ENCODE measurements at regions not wholly inside any gene's neighbourhood (a gene's known extent, or its start where the extent isn't known, plus 50 kb on each side); places are given as distances from the start of the nearest gene placed in this dataset.

DNA sequence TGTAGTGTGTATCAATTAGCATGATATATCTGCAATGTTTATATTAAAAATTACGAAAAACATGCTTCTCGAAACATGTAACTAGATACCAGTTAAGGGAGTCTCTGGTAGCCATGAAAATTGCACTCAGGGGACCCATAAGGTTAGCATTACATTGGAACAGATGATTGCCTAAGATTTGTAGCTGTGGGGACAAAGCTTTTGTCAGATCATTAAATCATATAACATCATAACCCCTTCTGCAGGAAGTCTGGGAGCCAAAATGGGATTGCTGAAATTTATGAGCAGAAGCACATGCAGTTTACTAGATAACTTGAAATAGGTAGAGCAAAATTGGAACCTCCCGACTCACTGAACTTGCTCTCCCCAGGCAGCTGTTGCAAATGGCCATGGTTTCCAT lies 235.0 kb upstream of the IGFBP3 start:
- TF ChIP-seq, protein P1, sequence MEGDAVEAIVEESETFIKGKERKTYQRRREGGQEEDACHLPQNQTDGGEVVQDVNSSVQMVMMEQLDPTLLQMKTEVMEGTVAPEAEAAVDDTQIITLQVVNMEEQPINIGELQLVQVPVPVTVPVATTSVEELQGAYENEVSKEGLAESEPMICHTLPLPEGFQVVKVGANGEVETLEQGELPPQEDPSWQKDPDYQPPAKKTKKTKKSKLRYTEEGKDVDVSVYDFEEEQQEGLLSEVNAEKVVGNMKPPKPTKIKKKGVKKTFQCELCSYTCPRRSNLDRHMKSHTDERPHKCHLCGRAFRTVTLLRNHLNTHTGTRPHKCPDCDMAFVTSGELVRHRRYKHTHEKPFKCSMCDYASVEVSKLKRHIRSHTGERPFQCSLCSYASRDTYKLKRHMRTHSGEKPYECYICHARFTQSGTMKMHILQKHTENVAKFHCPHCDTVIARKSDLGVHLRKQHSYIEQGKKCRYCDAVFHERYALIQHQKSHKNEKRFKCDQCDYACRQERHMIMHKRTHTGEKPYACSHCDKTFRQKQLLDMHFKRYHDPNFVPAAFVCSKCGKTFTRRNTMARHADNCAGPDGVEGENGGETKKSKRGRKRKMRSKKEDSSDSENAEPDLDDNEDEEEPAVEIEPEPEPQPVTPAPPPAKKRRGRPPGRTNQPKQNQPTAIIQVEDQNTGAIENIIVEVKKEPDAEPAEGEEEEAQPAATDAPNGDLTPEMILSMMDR (IDR thresholded peaks at IDR 0.05; ENCODE audit: low read depth, low read length) = no peak
- H3K4me3 ChIP-seq (ENCODE audit: low read depth, low read length) = no peak overlapping the region

DNA sequence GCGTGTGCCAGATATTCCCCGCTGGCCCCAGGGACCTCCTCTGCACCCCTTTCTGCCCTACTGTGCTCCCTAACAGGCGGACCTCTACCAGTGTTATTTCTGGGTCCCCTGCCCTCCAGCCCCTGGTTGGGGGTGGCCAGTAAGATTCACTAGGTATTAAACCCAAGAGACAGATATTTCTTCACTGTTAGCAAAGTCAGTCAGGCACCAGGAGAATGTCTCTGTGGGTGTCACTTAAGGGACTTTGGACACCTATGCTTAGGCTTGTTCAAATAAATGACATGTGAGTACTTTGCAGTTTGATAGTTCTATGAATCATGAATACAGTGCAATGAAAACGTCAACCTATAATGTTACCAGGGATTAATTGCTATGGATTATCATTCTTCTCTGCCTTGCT lies 234.3 kb upstream of the IGFBP3 start:
- no peak overlapping the region for H3K4me3 ChIP-seq (ENCODE audit: low read depth, low read length)
- TF ChIP-seq, protein P1 (IDR thresholded peaks at IDR 0.05; ENCODE audit: low read depth, low read length) = no peak

DNA sequence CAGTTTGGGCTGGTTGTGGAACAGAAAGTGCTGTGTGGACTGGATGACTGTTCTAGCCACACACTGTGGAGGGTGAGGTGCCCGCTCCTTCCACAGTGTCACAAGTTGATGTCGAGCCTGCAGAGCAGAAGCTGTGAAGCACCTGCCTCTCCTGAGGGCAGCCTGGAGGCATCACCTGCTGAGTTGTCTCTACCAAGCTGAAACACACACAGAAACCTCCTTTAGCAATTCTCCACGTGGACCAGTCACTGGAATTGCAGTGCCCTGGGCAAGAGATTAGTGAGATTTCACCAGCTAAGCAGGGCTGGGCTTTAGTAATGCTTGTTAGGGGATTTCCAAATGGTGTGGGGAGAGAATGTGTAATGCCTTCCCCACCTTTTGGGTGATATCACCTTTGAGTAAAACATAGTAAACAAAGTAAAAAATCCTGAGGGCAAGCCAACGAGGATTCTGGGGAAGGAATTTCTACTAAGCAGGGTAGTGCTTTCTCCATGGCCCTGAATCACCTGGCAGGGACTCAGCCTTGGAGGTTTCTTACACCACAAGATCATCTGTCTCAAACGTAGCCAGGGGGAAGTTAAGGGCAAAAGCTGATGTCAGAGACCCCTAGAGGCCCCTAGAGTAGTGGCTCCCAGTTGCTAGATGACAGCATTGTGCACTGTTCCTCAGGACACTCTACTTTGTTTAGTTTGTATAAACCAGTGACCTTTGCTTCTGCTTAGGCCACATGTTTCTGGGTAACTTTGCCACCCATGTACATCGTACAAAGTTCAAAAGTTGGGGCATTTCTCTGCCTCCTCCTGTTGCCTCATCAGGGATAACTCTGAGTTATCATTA lies 233.1 kb upstream of the IGFBP3 start:
- no peak overlapping the region for H3K4me3 ChIP-seq (ENCODE audit: low read depth, low read length)
- TF ChIP-seq, protein P1 (IDR thresholded peaks at IDR 0.05; ENCODE audit: low read depth, low read length) = no peak

DNA sequence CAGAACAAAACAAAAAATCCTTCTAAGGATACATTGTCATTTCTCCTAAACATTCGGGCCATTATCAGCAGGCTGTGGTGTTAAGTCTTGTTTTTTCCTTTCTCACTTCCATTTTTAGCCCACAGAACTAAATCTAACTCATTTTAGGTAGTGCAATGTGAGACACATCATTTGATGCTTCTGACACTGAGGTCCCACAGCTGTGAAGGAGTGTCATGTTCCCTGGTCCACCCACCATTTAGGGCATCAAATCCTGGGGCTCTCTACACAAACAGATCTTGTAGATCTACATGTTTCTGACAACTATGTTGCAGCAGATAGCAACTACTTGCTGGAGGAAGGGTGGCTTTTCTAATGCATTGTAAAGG lies 232.5 kb upstream of the IGFBP3 start:
- TF ChIP-seq, protein P1 (IDR thresholded peaks at IDR 0.05; ENCODE audit: low read depth, low read length) = no peak
- no peak overlapping the region for H3K4me3 ChIP-seq (ENCODE audit: low read depth, low read length)

DNA sequence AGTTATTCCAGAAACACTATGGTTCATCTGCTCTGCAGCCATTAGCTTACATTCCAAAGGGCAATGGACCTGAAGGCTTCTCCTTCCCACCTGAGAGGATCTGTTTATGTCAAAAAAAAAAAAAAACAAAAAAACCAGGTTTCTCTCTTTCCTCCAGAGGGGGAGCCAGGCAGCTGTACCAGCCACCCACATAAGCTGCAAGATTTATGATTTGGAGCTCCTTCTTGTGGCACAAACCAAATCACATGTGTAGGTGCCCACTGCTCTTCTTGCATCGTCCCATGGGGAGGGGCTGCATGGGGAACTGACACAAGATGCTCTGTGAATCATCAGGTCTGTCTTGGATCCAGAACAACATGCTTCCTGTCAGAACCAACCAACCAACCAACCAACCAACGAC lies 231.6 kb upstream of the IGFBP3 start:
- TF ChIP-seq, protein P1 (IDR thresholded peaks at IDR 0.05; ENCODE audit: low read depth, low read length) = no peak
- no peak overlapping the region for H3K4me3 ChIP-seq (ENCODE audit: low read depth, low read length)

DNA sequence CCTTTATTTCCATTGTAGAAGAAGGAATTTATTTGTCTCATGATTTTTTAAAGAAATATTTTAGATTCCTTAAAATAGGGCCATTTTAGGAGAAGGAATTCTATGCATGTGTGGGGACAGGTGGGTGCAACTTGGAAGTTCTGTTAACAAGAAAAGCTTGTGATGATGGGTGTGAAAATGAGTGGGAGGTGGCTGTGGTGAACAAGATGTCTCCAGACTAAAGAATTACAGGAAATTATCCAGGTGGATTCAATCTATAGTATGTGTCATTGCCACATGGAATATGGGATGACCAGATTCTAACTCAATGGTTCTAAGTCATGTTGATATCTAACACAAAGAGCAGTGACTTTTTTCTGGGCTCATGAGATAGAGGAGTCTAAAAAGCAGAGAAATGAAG lies 229.6 kb upstream of the IGFBP3 start:
- no peak overlapping the region for H3K4me3 ChIP-seq (ENCODE audit: low read depth, low read length)
- TF ChIP-seq, protein P1 (IDR thresholded peaks at IDR 0.05; ENCODE audit: low read depth, low read length) = no peak

DNA sequence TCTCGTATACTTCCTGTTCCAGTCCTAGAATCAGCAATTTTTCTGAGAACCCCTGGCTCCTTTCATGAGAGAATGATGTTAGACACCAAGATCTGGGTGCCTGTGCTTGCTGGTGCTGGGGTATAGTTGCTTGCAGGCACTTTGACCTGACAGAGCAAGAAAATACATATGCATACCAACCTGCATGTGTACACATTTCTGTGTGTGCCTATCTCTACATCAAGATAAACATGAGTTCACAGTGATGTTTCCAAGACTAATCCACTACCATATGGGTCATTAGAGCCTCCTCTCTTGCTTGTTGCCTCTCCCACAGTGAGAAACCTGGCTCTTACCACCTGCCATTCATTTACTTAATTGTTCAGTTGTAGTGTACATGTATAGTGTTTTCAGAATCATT lies 229.1 kb upstream of the IGFBP3 start:
- TF ChIP-seq, protein P1 (IDR thresholded peaks at IDR 0.05; ENCODE audit: low read depth, low read length) = no peak

More for the DNA sequence above, 229.1 kb upstream of the IGFBP3 start:
- H3K4me3 ChIP-seq (ENCODE audit: low read depth, low read length) = no peak overlapping the region

All from WI38 (cell line).